Activated CD4-positive, alpha-beta T cell treated with anti-CD3 and anti-CD28 coated beads for 48 hours (primary cell): ENCODE measurements at regions not wholly inside any gene's neighbourhood (a gene's known extent, or its start where the extent isn't known, plus 50 kb on each side); places are given as distances from the start of the nearest gene placed in this dataset.
"Not testable (repeated sequence)": the region's sequence is repeated elsewhere in the genome, so short reads cannot be mapped to it uniquely, and the experiment has no call there.

Source experiments
- DNase-seq: peaks from one replicate; pipeline ENCODE4 v3.0.0-alpha.2; 2020

GRCh38 chr1:8167936-8168335, 141.8 kb upstream of the ERRFI1 start:
- DNase-seq, result no peak

- no peak for DNase-seq
Measured at GRCh38 chr1:8166406-8166805, 140.3 kb upstream of the ERRFI1 start.

- peak; percentile 33 for DNase-seq
Measured at GRCh38 chr1:8165595-8166360, 139.7 kb upstream of the ERRFI1 start.

- DNase-seq, result no peak
Measured at GRCh38 chr1:8164670-8165069, 138.6 kb upstream of the ERRFI1 start.

GRCh38 chr1:8163039-8163438, 136.9 kb upstream of the ERRFI1 start:
- no peak for DNase-seq

- no peak for DNase-seq
Measured at GRCh38 chr1:8162168-8162567, 136.1 kb upstream of the ERRFI1 start.

- DNase-seq, result no peak
Measured at GRCh38 chr1:8161546-8162105, 135.5 kb upstream of the ERRFI1 start.

- no peak for DNase-seq
Measured at GRCh38 chr1:8159470-8160024, 133.4 kb upstream of the ERRFI1 start.

- no peak for DNase-seq
Measured at GRCh38 chr1:8158995-8159394, 132.9 kb upstream of the ERRFI1 start.

GRCh38 chr1:8157765-8158164, 131.7 kb upstream of the ERRFI1 start:
- no peak for DNase-seq

GRCh38 chr1:8155528-8156186, 129.5 kb upstream of the ERRFI1 start:
- DNase-seq, result no peak

- no peak for DNase-seq
Measured at GRCh38 chr1:8154621-8155052, 128.5 kb upstream of the ERRFI1 start.

GRCh38 chr1:8153961-8154360, 127.9 kb upstream of the ERRFI1 start:
- DNase-seq, result no peak

GRCh38 chr1:8152731-8153702, 126.9 kb upstream of the ERRFI1 start:
- DNase-seq, result peak; percentile 53

GRCh38 chr1:8151647-8152046, 125.5 kb upstream of the ERRFI1 start:
- DNase-seq, result no peak

- not testable (repeated sequence) for DNase-seq
Measured at GRCh38 chr1:8149756-8150155, 123.6 kb upstream of the ERRFI1 start.

GRCh38 chr1:8147956-8148355, 121.8 kb upstream of the ERRFI1 start:
- DNase-seq, result no peak

- DNase-seq, result no peak
Measured at GRCh38 chr1:8146257-8146855, 120.2 kb upstream of the ERRFI1 start.

GRCh38 chr1:8145545-8146202, 119.6 kb upstream of the ERRFI1 start:
- no peak for DNase-seq

GRCh38 chr1:8144323-8144722, 118.2 kb upstream of the ERRFI1 start:
- DNase-seq, result no peak

- no peak for DNase-seq
Measured at GRCh38 chr1:8142955-8143629, 117.0 kb upstream of the ERRFI1 start.
